Calu3 (cell line): ENCODE measurements at regions not wholly inside any gene's neighbourhood (a gene's known extent, or its start where the extent isn't known, plus 50 kb on each side); places are given as distances from the start of the nearest gene placed in this dataset.

ENCODE experiments used
- BruUV-seq: library from RNA; stranded (reverse); fragments of 400-500 nt; replicated peaks from 2 replicates; lab custom pipeline; 2021; lab: Mats Ljungman, UMichigan
- CTCF ChIA-PET: fragments of 300-600 bp; sonication (Branson Sonifier 250); formaldehyde crosslinking; loops from one replicate; lab custom pipeline; 2022; ENCODE audit warnings: antibody characterized with exemption; lab: Charles Lee
- DNase-seq: peaks from one replicate; pipeline ENCODE4 v3.0.0; 2022
- H3K27ac Mint-ChIP-seq: one replicate; pipeline ENCODE4 v1.8.0; 2022; ENCODE audit warnings: mixed read lengths; ENCODE audit not compliant: unreplicated experiment
- H3K27me3 Mint-ChIP-seq: one replicate; pipeline ENCODE4 v1.8.0; 2022; ENCODE audit warnings: mixed read lengths; ENCODE audit not compliant: unreplicated experiment
- H3K36me3 Mint-ChIP-seq: one replicate; pipeline ENCODE4 v1.8.0; 2022; ENCODE audit warnings: mild to moderate bottlenecking, moderate library complexity, mixed read lengths; ENCODE audit not compliant: insufficient read depth, unreplicated experiment
- H3K4me1 Mint-ChIP-seq: one replicate; pipeline ENCODE4 v1.8.0; 2022; ENCODE audit warnings: mild to moderate bottlenecking, low read depth, mixed read lengths; ENCODE audit not compliant: unreplicated experiment
- H3K4me3 Mint-ChIP-seq: one replicate; pipeline ENCODE4 v1.8.0; 2022; ENCODE audit warnings: mild to moderate bottlenecking, low read depth, moderate library complexity, mixed read lengths; ENCODE audit not compliant: unreplicated experiment
- H3K9me3 Mint-ChIP-seq: one replicate; pipeline ENCODE4 v1.8.0; 2022; ENCODE audit warnings: low read depth, mixed read lengths; ENCODE audit not compliant: unreplicated experiment
- CTCF ChIP-seq: fragments of 200-600 bp; IDR thresholded peaks from one replicate; pipeline ENCODE4 v1.8.0; 2022; ENCODE audit warnings: antibody characterized with exemption; ENCODE audit not compliant: unreplicated experiment
- intact Hi-C: fragments of 100-400 bp; cut with micrococcal nuclease; formaldehyde crosslinking; loops from one replicate; pipeline ENCODE4 v1.10.0; 2022; ENCODE audit not compliant: unreplicated experiment

GRCh38 chr18:8554354-8554753, 54.9 kb upstream of the RAB12 start:
- BruUV-seq, result no TSS peak
- CTCF ChIA-PET, result no interaction called here
- TF ChIP-seq CTCF, result no peak
- H3K9me3 Mint-ChIP-seq, result no peaks in the 10 kb centered on the region
- no peaks in the 10 kb centered on the region for H3K4me1 Mint-ChIP-seq
- H3K27ac Mint-ChIP-seq, result no peak overlapping the region
- intact Hi-C loops, result no loop called here
- H3K4me3 Mint-ChIP-seq, result no peak overlapping the region
- H3K36me3 Mint-ChIP-seq, result no peaks in the 10 kb centered on the region
- H3K27me3 Mint-ChIP-seq, result peaks cover 43% of the 10 kb centered on the region
- DNase-seq, result no peak

GRCh38 chr18:8556424-8556823, 52.8 kb upstream of the RAB12 start:
- CTCF ChIA-PET, result interaction anchor here (0.6 kb wide), 1 partner anchor 1242 kb away, joined by 3 read pairs; no protein-coding TSS in a partner anchor
- Mint-ChIP-seq H3K27ac (no peak overlapping the region), H3K4me3 (no peak overlapping the region), H3K4me1 (no peaks in the 10 kb centered on the region), H3K36me3 (no peaks in the 10 kb centered on the region), H3K9me3 (no peaks in the 10 kb centered on the region), H3K27me3 (peaks cover 58% of the 10 kb centered on the region)
- DNase-seq, result no peak
- TF ChIP-seq CTCF, result no peak
- intact Hi-C loops, result no loop called here
- no TSS peak for BruUV-seq
